BJ (cell line): ENCODE measurements at regions not wholly inside any gene's neighbourhood (a gene's known extent, or its start where the extent isn't known, plus 50 kb on each side); places are given as distances from the start of the nearest gene placed in this dataset.

Experiments used
- CTCF ChIA-PET: fragments of 350-600 bp; formaldehyde crosslinking; extraction: SDS; loops from one replicate; lab custom pipeline; 2021; ENCODE audit warnings: antibody characterized with exemption, inconsistent platforms; lab: Yijun Ruan, JAX
- POLR2A ChIA-PET: fragments of 300-600 bp; sonication (Branson Sonifier 250); formaldehyde crosslinking; extraction: SDS; loops from one replicate; lab custom pipeline; 2021; ENCODE audit warnings: antibody characterized with exemption; lab: Charles Lee
- DNase-seq: peaks from one replicate; pipeline ENCODE4 v3.0.0-alpha.2; 2011; ENCODE audit warnings: low read depth
- H3K27me3 ChIP-seq: 2 replicates; pipeline ENCODE4 v1.6.0; 2011; ENCODE audit warnings: low read length; ENCODE audit not compliant: control insufficient read depth, insufficient read depth
- H3K36me3 ChIP-seq: 2 replicates; pipeline ENCODE4 v1.5.1; 2011; ENCODE audit warnings: low read length; ENCODE audit not compliant: control insufficient read depth, insufficient read depth
- H3K4me3 ChIP-seq: 2 replicates; pipeline ENCODE4 v1.5.1; 2011; ENCODE audit warnings: low read depth, mild to moderate bottlenecking, control low read depth, low read length
- CTCF ChIP-seq: IDR thresholded peaks from 2 replicates; pipeline ENCODE4 v1.5.1; 2011; ENCODE audit warnings: low read depth, mild to moderate bottlenecking, control low read depth, inconsistent platforms, low read length, moderate library complexity; ENCODE audit not compliant: insufficient read depth

- no peaks in the 10 kb centered on the region for H3K36me3 ChIP-seq
- ChIA-PET POLR2A (no interaction called here), CTCF (no interaction called here)
- DNase-seq = no peak
- H3K4me3 ChIP-seq = no peak overlapping the region
- no peaks in the 10 kb centered on the region for H3K27me3 ChIP-seq
- no peak for TF ChIP-seq CTCF
Observed at GRCh38 chr16:19948186-19949104, 63.8 kb upstream of the GPRC5B start.

- Histone ChIP-seq H3K36me3 (no peaks in the 10 kb centered on the region), H3K27me3 (no peaks in the 10 kb centered on the region), H3K4me3 (no peak overlapping the region)
- ChIA-PET POLR2A (no interaction called here), CTCF (no interaction called here)
- no peak for DNase-seq
- TF ChIP-seq CTCF = no peak
Observed at GRCh38 chr16:19945934-19946333, 61.3 kb upstream of the GPRC5B start.

- no peaks in the 10 kb centered on the region for H3K27me3 ChIP-seq
- CTCF ChIA-PET = no interaction called here
- no peak overlapping the region for H3K4me3 ChIP-seq
- TF ChIP-seq CTCF = no peak
- H3K36me3 ChIP-seq = no peaks in the 10 kb centered on the region
- POLR2A ChIA-PET = no interaction called here
- DNase-seq = no peak
Observed at GRCh38 chr16:19940195-19940594, 55.5 kb upstream of the GPRC5B start.

- Histone ChIP-seq H3K4me3 (no peak overlapping the region), H3K27me3 (no peaks in the 10 kb centered on the region), H3K36me3 (no peaks in the 10 kb centered on the region)
- no peak for DNase-seq
- CTCF ChIA-PET = no interaction called here
- TF ChIP-seq CTCF = no peak
- POLR2A ChIA-PET = no interaction called here
Observed at GRCh38 chr16:19939553-19939952, 54.9 kb upstream of the GPRC5B start.

GRCh38 chr16:19938536-19938935 is 53.9 kb upstream of the GPRC5B start:
- TF ChIP-seq CTCF = no peak
- DNase-seq = no peak
- Histone ChIP-seq H3K4me3 (no peak overlapping the region), H3K36me3 (no peaks in the 10 kb centered on the region), H3K27me3 (no peaks in the 10 kb centered on the region)
- POLR2A ChIA-PET = no interaction called here
- CTCF ChIA-PET = no interaction called here
